Smooth muscle cell (in vitro differentiated cells): ENCODE measurements at regions not wholly inside any gene's neighbourhood (a gene's known extent, or its start where the extent isn't known, plus 50 kb on each side); places are given as distances from the start of the nearest gene placed in this dataset.

Experiments used
- DNase-seq: peaks from one replicate; lab custom pipeline; 2025; ENCODE audit not compliant: unreplicated experiment; lab: John Stamatoyannopoulos, UW
- H2AFZ ChIP-seq: fragments of 200-600 bp; sonication (generic); 2 replicates; pipeline ENCODE4 v1.6.0; 2016; ENCODE audit warnings: antibody characterized with exemption, low read depth, mild to moderate bottlenecking
- H3F3A ChIP-seq: fragments of 200-600 bp; sonication (generic); 2 replicates; pipeline ENCODE4 v1.6.0; 2017; ENCODE audit warnings: antibody characterized with exemption, low read depth
- H3K27ac ChIP-seq: fragments of 200-600 bp; sonication (generic); 2 replicates; pipeline ENCODE4 v1.5.1; 2016; ENCODE audit warnings: low read depth, mild to moderate bottlenecking
- H3K27me3 ChIP-seq: fragments of 200-600 bp; sonication (generic); 2 replicates; pipeline ENCODE4 v1.6.1; 2016; ENCODE audit warnings: low read depth, mild to moderate bottlenecking
- H3K36me3 ChIP-seq: fragments of 200-600 bp; sonication (generic); 2 replicates; pipeline ENCODE4 v1.5.1; 2016; ENCODE audit warnings: low read depth
- H3K4me1 ChIP-seq: fragments of 200-600 bp; sonication (generic); 2 replicates; pipeline ENCODE4 v1.5.1; 2016; ENCODE audit warnings: low read depth
- H3K4me2 ChIP-seq: fragments of 200-600 bp; sonication (generic); 2 replicates; pipeline ENCODE4 v1.6.0; 2016; ENCODE audit warnings: mild to moderate bottlenecking
- H3K4me3 ChIP-seq: fragments of 200-600 bp; sonication (generic); 2 replicates; pipeline ENCODE4 v1.5.1; 2016; ENCODE audit warnings: mild to moderate bottlenecking
- H3K79me2 ChIP-seq: fragments of 200-600 bp; sonication (generic); 2 replicates; pipeline ENCODE4 v1.6.0; 2016; ENCODE audit warnings: low read depth, mild to moderate bottlenecking
- H3K9ac ChIP-seq: fragments of 200-600 bp; sonication (generic); 2 replicates; pipeline ENCODE4 v1.6.0; 2016; ENCODE audit warnings: low read depth
- H3K9me3 ChIP-seq: fragments of 200-600 bp; sonication (generic); replicated peaks from 2 replicates; pipeline ENCODE4 v1.5.1; 2016; ENCODE audit warnings: low read depth
- H4K20me1 ChIP-seq: fragments of 200-600 bp; sonication (generic); 2 replicates; pipeline ENCODE4 v1.6.0; 2016; ENCODE audit warnings: low read depth
- WGBS: methylation state at CpG from one replicate; pipeline ENCODE4 v1.1.7; 2016; ENCODE audit warnings: low lambda C conversion rate; 5-methylcytosine and 5-hydroxymethylcytosine counted together
- TF ChIP-seq, protein P1 (sequence below): fragments of 200-600 bp; sonication (generic); IDR thresholded peaks from 2 replicates; pipeline ENCODE4 v1.5.1; 2017; ENCODE audit warnings: borderline replicate concordance, mild to moderate bottlenecking, antibody characterized with exemption; ENCODE audit not compliant: insufficient read depth, poor library complexity, severe bottlenecking

DNA sequence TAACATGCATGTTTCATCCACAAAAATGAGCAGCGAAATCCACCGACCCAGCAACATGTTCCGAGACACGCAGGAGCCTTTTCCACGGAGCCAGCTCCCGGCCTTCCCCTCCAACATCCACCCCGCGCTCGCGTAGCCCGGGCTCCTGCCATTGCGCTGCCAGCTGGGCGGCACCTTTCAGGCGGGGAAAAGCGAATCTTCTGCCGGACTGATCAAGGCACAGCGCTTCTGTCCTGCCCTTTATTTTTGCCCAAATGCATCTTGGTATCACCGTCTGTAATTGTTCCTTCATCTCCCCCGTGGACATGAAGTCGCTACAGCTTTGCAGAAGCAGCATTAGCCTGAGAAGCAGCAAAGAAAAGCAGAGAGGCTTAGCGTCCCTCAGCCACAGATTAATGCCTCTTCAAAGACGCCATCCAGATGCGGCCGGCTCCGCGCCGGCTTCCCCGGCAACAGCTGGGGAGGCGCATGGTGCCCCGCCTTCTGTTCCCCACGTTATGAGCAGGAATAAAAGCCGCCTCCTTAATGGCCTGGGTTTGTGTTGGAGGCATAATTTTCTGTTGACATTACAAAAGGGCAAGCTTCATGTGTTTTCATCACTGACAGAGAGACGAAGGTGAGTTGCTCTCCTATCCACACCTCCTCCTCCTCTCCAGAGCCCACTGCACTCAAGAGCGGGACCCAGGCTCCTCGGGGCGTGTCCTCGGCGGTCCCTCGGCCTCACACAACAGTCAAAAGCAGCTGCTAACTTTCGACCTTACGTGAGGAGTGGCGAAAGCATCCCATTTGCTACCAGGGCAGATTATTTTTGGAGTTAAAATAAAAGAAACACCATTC is 122.1 kb upstream of the SALL3 start:
- Histone ChIP-seq H3K27ac (no peak overlapping the region), H3K4me1 (no peaks in the 10 kb centered on the region), H3K9ac (no peak overlapping the region), H3K9me3 (no peaks in the 10 kb centered on the region), H3K36me3 (no peaks in the 10 kb centered on the region), H3K27me3 (no peaks in the 10 kb centered on the region), H3K79me2 (no peaks in the 10 kb centered on the region), H2AFZ (no peak overlapping the region), H3K4me3 (no peak overlapping the region), H4K20me1 (no peaks in the 10 kb centered on the region), H3K4me2 (no peak overlapping the region), H3F3A (no peaks in the 10 kb centered on the region)
- no peak for DNase-seq
- 89% methylated on average over 42 of the region's 42 CpGs for WGBS
- TF ChIP-seq, protein P1, sequence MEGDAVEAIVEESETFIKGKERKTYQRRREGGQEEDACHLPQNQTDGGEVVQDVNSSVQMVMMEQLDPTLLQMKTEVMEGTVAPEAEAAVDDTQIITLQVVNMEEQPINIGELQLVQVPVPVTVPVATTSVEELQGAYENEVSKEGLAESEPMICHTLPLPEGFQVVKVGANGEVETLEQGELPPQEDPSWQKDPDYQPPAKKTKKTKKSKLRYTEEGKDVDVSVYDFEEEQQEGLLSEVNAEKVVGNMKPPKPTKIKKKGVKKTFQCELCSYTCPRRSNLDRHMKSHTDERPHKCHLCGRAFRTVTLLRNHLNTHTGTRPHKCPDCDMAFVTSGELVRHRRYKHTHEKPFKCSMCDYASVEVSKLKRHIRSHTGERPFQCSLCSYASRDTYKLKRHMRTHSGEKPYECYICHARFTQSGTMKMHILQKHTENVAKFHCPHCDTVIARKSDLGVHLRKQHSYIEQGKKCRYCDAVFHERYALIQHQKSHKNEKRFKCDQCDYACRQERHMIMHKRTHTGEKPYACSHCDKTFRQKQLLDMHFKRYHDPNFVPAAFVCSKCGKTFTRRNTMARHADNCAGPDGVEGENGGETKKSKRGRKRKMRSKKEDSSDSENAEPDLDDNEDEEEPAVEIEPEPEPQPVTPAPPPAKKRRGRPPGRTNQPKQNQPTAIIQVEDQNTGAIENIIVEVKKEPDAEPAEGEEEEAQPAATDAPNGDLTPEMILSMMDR: no peak

DNA sequence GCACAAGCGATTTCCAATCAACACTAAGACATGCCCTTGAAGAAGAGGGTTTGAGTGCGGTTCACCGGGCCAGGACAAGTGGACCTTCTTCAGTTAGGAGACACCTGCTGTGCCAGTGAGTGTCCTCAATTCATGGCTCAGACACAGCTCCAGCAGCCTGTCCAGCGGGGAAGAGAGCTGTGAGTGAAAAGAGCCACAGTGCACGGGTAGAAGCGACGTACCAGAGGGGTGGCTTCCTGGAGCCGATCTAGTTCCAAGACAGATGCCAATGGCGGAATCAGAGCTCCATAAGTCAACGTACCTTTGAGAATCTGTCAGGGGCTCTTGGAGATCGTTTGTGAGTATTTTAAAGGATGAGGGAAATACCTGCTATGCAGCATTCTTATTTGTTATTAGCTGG is 119.9 kb upstream of the SALL3 start:
- TF ChIP-seq, protein P1: no peak
- no peaks in the 10 kb centered on the region for H3K27me3 ChIP-seq
- H3K79me2 ChIP-seq: no peaks in the 10 kb centered on the region
- no peaks in the 10 kb centered on the region for H4K20me1 ChIP-seq
- H3K4me1 ChIP-seq: no peaks in the 10 kb centered on the region
- no peak overlapping the region for H3K27ac ChIP-seq
- 90% methylated on average over 11 of the region's 11 CpGs for WGBS
- H2AFZ ChIP-seq: no peak overlapping the region
- H3K9ac ChIP-seq: no peak overlapping the region
- H3K4me2 ChIP-seq: no peak overlapping the region
- no peaks in the 10 kb centered on the region for H3K9me3 ChIP-seq
- H3K4me3 ChIP-seq: no peak overlapping the region
- no peaks in the 10 kb centered on the region for H3F3A ChIP-seq
- no peaks in the 10 kb centered on the region for H3K36me3 ChIP-seq
- DNase-seq: no peak

DNA sequence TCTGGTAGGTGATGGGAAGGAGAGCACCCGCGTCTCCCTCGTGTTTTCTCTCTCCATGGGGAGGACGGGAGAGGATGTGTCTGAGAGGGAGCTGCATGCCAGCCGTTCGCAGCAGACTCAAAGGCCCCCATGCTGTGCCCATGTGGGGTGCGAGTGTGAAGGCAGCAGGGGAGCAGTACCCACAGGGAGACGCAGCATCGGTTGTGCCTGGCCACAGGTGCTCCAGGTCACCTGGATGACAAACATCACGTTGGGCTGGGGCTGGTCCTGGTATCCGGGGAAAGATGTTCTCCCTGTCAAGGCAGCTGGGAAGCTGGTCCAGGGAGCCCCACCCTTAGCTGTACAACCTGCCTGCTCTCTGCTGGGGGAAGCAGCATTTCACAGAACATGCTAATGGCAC is 119.5 kb upstream of the SALL3 start:
- TF ChIP-seq, protein P1: no peak
- 79% methylated on average over 11 of the region's 11 CpGs for WGBS
- Histone ChIP-seq H2AFZ (no peak overlapping the region), H3K9me3 (no peaks in the 10 kb centered on the region), H3K36me3 (no peaks in the 10 kb centered on the region), H3K79me2 (no peaks in the 10 kb centered on the region), H3K27ac (no peak overlapping the region), H3F3A (no peaks in the 10 kb centered on the region), H3K9ac (no peak overlapping the region), H3K4me2 (no peak overlapping the region), H4K20me1 (no peaks in the 10 kb centered on the region), H3K27me3 (no peaks in the 10 kb centered on the region), H3K4me1 (no peaks in the 10 kb centered on the region), H3K4me3 (no peak overlapping the region)
- no peak for DNase-seq

DNA sequence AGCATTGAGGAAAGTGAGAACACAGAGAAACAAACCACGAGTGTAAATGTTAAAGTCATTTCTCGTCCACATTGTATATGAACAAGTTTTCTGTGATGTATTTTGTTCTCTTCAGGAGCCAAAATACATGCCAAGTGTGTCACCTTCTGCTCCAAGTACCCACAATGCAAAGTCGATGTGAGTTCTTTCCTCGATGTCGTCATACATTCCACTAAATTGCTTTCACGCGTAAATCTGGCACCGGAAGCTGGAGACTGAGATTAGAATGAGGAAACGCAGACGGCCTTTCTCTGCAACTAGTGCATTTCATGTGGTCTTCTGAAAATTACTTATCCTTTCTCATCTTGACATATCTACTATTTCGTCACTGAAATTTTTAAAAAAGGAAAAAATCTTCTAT is 118.5 kb upstream of the SALL3 start:
- no peak overlapping the region for H3K27ac ChIP-seq
- no peak overlapping the region for H3K4me2 ChIP-seq
- no peak overlapping the region for H2AFZ ChIP-seq
- no peak overlapping the region for H3K9ac ChIP-seq
- H3K9me3 ChIP-seq: no peaks in the 10 kb centered on the region
- no peaks in the 10 kb centered on the region for H3K36me3 ChIP-seq
- DNase-seq: no peak
- no peaks in the 10 kb centered on the region for H3F3A ChIP-seq
- H4K20me1 ChIP-seq: no peaks in the 10 kb centered on the region
- no peaks in the 10 kb centered on the region for H3K79me2 ChIP-seq
- no peaks in the 10 kb centered on the region for H3K27me3 ChIP-seq
- no peak overlapping the region for H3K4me3 ChIP-seq
- 62% methylated on average over 11 of the region's 11 CpGs for WGBS
- TF ChIP-seq, protein P1: no peak
- H3K4me1 ChIP-seq: no peaks in the 10 kb centered on the region
